Upper lobe of left lung (tissue), 6 donors: ENCODE measurements at regions not wholly inside any gene's neighbourhood (a gene's known extent, or its start where the extent isn't known, plus 50 kb on each side); places are given as distances from the start of the nearest gene placed in this dataset.

ENCODE experiments used
- ATAC-seq, 2 donors: fragments of 200-7000 bp; cut with Tn5 transposase; one replicate each; pipeline ENCODE4 v1.9.1; 2022; ENCODE audit warnings: mild to moderate bottlenecking in 2 of 2, moderate library complexity in 2 of 2; ENCODE audit not compliant: low FRiP score in 2 of 2
- DNase-seq, 2 donors: peaks; one replicate each; pipeline ENCODE4 v3.0.0-alpha.2; 2019 to 2020
- H3K27ac ChIP-seq, 4 donors: fragments of 200-600 bp; sonication (generic); one replicate each; pipeline ENCODE4 v1.5.1; 2016 to 2019
- H3K27me3 ChIP-seq, 4 donors: fragments of 200-600 bp; sonication (generic); one replicate each; pipeline ENCODE4 v1.5.1; 2017 to 2019
- H3K36me3 ChIP-seq, 4 donors: fragments of 200-600 bp; sonication (generic); one replicate each; pipeline ENCODE4 v1.5.1; 2016 to 2019
- H3K4me1 ChIP-seq, 4 donors: fragments of 200-600 bp; sonication (generic); one replicate each; pipeline ENCODE4 v1.5.1; 2018 to 2019
- H3K4me3 ChIP-seq, 4 donors: fragments of 200-600 bp; sonication (generic); one replicate each; pipeline ENCODE4 v1.5.1; 2017 to 2019; ENCODE audit warnings: mild to moderate bottlenecking in 2 of 4, moderate library complexity in 1 of 4
- H3K9me3 ChIP-seq, 4 donors: fragments of 200-600 bp; sonication (generic); one replicate each; pipeline ENCODE4 v1.5.1; 2018 to 2019
- EP300 ChIP-seq, 4 donors: sonication (generic); formaldehyde crosslinking; IDR thresholded peaks; one replicate each; pipeline ENCODE4 v1.5.1; 2017; ENCODE audit warnings: antibody characterized with exemption in 4 of 4, control low read depth in 2 of 4
- POLR2A ChIP-seq, 4 donors: fragments of 450-650 bp; IDR thresholded peaks; one replicate each; pipeline ENCODE4 v1.5.1; 2016 to 2017; ENCODE audit warnings: antibody characterized with exemption in 4 of 4, mild to moderate bottlenecking in 2 of 4
- POLR2AphosphoS5 ChIP-seq, 2 donors: sonication (generic); formaldehyde crosslinking; IDR thresholded peaks; one replicate each; pipeline ENCODE4 v1.5.1; 2017; ENCODE audit warnings: antibody characterized with exemption in 2 of 2
- WGBS, 2 donors: methylation state at CpG; one replicate each; pipeline ENCODE4 v1.1.5; 2017 to 2018; 5-methylcytosine and 5-hydroxymethylcytosine counted together
- TF ChIP-seq, protein P1 (sequence below), 6 experiments: fragments of 450-650 bp in 4 of 6; fragments of 200-600 bp in 2 of 6; sonication (generic) in 2 of 6; IDR thresholded peaks; one replicate each; pipeline ENCODE4 v1.5.1; 2016 to 2019; ENCODE audit warnings: antibody characterized with exemption in 6 of 6
- donor health status: DM: no; HTN: no; CAD: no; lungs with moderate emphysema.
- donor health status: DM: no; HTN: yes; CAD: no; lungs with severe emphysema.

DNA sequence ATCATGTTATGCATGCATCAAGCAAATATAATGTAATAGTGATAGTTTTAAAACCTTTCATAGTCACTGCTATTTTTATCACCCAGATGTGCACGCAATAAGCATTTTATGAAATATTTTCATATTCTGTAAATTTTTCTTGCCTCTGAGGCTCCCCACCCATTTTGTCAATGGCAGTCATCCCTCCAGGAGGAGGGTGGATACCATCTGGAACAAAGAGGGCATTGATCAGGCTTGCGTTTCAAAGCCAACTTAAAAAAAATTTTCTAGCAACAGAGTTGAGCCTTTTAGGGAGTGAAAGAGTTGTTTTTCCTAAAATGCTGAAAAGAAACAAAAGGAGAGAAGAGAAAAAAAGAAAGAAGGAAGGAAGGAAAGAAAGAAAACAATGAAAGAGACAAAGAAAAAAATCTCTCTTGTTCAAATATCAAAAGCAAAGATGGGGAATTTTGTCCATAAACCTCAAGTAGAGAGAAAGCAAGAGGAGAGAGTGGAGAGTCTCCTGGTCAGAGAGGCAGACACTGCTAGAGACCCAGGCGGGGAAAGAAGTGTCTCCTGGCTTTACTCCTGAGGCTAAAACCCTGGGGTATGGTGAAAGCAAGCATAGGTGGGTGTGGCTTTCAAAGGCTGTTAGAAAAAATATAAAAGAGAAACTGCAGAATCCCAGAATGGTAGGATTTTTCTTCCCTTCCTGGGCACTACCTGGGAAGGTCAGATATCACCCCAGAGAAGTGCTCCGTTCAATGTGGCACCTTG lies 63.6 kb upstream of the KLF12 start:
- Histone ChIP-seq H3K27me3 (no peaks in the 10 kb centered on the region), H3K9me3 (no peaks in the 10 kb centered on the region), H3K4me1 (no peaks in the 10 kb centered on the region), H3K4me3 (no peak overlapping the region), H3K27ac (no peak overlapping the region), H3K36me3 (no peaks in the 10 kb centered on the region)
- TF ChIP-seq POLR2AphosphoS5 (IDR thresholded peaks at IDR 0.05) (no peak), EP300 (IDR thresholded peaks at IDR 0.05) (no peak), POLR2A (IDR thresholded peaks at IDR 0.05) (no peak)
- TF ChIP-seq, protein P1, sequence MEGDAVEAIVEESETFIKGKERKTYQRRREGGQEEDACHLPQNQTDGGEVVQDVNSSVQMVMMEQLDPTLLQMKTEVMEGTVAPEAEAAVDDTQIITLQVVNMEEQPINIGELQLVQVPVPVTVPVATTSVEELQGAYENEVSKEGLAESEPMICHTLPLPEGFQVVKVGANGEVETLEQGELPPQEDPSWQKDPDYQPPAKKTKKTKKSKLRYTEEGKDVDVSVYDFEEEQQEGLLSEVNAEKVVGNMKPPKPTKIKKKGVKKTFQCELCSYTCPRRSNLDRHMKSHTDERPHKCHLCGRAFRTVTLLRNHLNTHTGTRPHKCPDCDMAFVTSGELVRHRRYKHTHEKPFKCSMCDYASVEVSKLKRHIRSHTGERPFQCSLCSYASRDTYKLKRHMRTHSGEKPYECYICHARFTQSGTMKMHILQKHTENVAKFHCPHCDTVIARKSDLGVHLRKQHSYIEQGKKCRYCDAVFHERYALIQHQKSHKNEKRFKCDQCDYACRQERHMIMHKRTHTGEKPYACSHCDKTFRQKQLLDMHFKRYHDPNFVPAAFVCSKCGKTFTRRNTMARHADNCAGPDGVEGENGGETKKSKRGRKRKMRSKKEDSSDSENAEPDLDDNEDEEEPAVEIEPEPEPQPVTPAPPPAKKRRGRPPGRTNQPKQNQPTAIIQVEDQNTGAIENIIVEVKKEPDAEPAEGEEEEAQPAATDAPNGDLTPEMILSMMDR (IDR thresholded peaks at IDR 0.05), result no peak
- ATAC-seq, result no peak
- DNase-seq, result no peak
- WGBS, 2 donors, result 84 to 92% methylated on average over 4 of the region's 4 CpGs

DNA sequence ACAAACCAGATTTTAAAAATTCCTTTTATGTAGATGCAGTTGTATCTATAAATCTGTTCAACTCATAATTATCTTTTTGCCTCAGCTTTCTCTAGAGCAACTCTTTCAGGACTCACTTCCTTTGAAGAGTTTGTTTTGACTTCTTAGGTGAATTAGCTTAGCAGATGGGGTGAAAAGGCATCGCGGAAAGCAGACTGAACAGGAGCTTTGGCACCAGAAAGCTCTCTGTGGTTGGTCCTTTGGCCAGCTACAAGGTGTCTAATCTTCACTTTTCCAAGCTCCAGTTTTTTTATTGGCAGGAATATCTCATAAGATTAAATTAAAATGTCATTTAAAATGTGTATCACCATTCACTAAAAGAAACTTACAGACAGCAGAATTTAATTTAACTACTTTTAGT lies 60.6 kb upstream of the KLF12 start:
- no peaks in the 10 kb centered on the region for H3K9me3 ChIP-seq
- WGBS, 2 donors, result 91 to 94% methylated on average over 2 of the region's 2 CpGs
- TF ChIP-seq POLR2AphosphoS5 (IDR thresholded peaks at IDR 0.05) (no peak), EP300 (IDR thresholded peaks at IDR 0.05) (no peak), POLR2A (IDR thresholded peaks at IDR 0.05) (no peak)
- TF ChIP-seq, protein P1 (IDR thresholded peaks at IDR 0.05), result no peak
- ATAC-seq (no peak), DNase-seq (no peak)
- H3K36me3 ChIP-seq, result no peaks in the 10 kb centered on the region
- no peaks in the 10 kb centered on the region for H3K27me3 ChIP-seq
- no peak overlapping the region for H3K27ac ChIP-seq
- no peak overlapping the region for H3K4me3 ChIP-seq
- no peaks in the 10 kb centered on the region for H3K4me1 ChIP-seq

DNA sequence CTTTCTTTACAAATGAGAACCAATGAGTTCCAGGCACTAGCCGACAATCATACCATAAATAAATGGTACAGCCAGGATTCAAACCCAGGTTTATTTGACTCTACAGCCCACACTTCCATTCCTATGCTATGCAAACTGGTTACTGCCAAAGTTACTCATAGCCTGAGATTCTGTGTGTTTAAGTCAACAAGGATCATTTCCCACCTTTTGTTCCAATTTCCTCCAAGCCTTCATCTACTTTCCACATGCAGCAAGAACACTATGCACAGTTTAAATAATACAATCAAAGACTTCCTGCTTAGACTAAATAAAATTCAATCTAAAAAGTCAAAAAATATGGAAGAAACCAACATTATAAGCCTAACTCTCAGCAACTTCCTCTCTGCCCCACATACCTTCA lies 59.2 kb upstream of the KLF12 start:
- Histone ChIP-seq H3K4me3 (no peak overlapping the region), H3K9me3 (no peaks in the 10 kb centered on the region), H3K27ac (no peak overlapping the region), H3K27me3 (no peaks in the 10 kb centered on the region), H3K36me3 (no peaks in the 10 kb centered on the region), H3K4me1 (no peaks in the 10 kb centered on the region)
- no peak for ATAC-seq
- TF ChIP-seq, protein P1 (IDR thresholded peaks at IDR 0.05), result no peak
- TF ChIP-seq POLR2AphosphoS5 (IDR thresholded peaks at IDR 0.05), result no peak
- no peak for TF ChIP-seq EP300 (IDR thresholded peaks at IDR 0.05)
- TF ChIP-seq POLR2A (IDR thresholded peaks at IDR 0.05), result no peak
- DNase-seq, result no peak
- WGBS, 2 donors, result 76 to 88% methylated on average over 1 of the region's 1 CpG

DNA sequence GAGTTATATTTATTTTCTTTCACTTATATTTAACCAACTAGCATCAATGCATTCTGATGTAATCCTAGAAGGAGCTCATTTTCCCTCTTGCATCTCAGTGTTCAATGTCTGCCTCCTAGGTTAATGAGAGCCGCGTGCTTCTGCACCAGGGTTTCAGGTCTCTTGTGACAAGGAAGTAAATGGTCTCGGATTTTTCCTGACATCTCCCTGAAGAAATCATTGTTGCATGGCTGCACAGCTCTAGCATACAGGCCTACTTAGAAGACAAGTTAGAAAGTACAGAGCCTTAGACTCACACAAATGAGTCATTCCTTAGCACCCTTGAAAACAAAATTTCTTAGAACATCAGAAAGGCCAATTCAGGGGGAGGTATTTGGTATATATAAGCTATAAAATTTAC lies 57.2 kb upstream of the KLF12 start:
- H3K4me3 ChIP-seq, result no peak overlapping the region
- DNase-seq (no peak), ATAC-seq (no peak)
- no peak overlapping the region for H3K27ac ChIP-seq
- TF ChIP-seq EP300 (IDR thresholded peaks at IDR 0.05) (no peak), POLR2AphosphoS5 (IDR thresholded peaks at IDR 0.05) (no peak), POLR2A (IDR thresholded peaks at IDR 0.05) (no peak)
- TF ChIP-seq, protein P1 (IDR thresholded peaks at IDR 0.05), result no peak
- H3K36me3 ChIP-seq, result no peaks in the 10 kb centered on the region
- 88 to 92% methylated on average over 3 of the region's 3 CpGs for WGBS, 2 donors
- no peaks in the 10 kb centered on the region for H3K9me3 ChIP-seq
- H3K27me3 ChIP-seq, result no peaks in the 10 kb centered on the region
- H3K4me1 ChIP-seq, result no peaks in the 10 kb centered on the region

DNA sequence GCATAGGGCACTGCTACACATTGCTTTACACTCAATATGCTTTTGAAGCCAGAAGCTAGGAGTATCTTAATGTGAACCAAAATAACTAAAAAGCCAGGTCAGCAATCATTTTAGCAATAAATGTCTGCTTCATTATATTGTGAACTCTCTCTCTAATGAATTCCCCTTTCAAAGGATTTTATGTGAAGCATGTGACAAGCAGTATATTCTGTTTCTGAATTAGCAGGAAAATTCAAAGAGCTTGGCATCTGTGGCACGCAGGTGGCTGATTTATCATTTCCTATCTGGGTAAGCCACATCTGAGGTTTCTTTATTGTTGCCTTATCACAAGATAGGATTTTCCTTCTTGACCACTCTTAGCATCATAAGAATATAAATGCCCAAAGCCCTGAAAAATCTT lies 56.8 kb upstream of the KLF12 start:
- WGBS, 2 donors, result 46 to 58% methylated on average over 1 of the region's 1 CpG
- ATAC-seq, result no peak

More for the DNA sequence above, 56.8 kb upstream of the KLF12 start:
- TF ChIP-seq, protein P1 (IDR thresholded peaks at IDR 0.05), result no peak
- TF ChIP-seq POLR2A (IDR thresholded peaks at IDR 0.05) (no peak), POLR2AphosphoS5 (IDR thresholded peaks at IDR 0.05) (no peak), EP300 (IDR thresholded peaks at IDR 0.05) (no peak)
- Histone ChIP-seq H3K27ac (no peak overlapping the region), H3K27me3 (no peaks in the 10 kb centered on the region), H3K4me1 (no peaks in the 10 kb centered on the region), H3K4me3 (no peak overlapping the region), H3K36me3 (no peaks in the 10 kb centered on the region), H3K9me3 (no peaks in the 10 kb centered on the region)
- DNase-seq, result no peak
